HepG2 (cell line): ENCODE measurements at regions not wholly inside any gene's neighbourhood (a gene's known extent, or its start where the extent isn't known, plus 50 kb on each side); places are given as distances from the start of the nearest gene placed in this dataset.

Source experiments
- ATAC-seq: fragments of 200-7000 bp; cut with Tn5 transposase; 3 replicates; pipeline ENCODE4 v1.9.1; 2020; ENCODE audit warnings: mild to moderate bottlenecking, moderate library complexity
- BruUV-seq: library from RNA; stranded (reverse); fragments of 400-500 nt; replicated peaks from 2 replicates; lab custom pipeline; 2021; lab: Mats Ljungman, UMichigan
- CTCF ChIA-PET: fragments of 300-600 bp; formaldehyde crosslinking; extraction: SDS; loops from one replicate; lab custom pipeline; 2021; ENCODE audit warnings: low total read pairs, inconsistent platforms, low intra/inter-chr PET ratio; lab: Yijun Ruan, JAX
- POLR2A ChIA-PET: fragments of 350-600 bp; sonication (Branson Sonifier 250); formaldehyde crosslinking; loops from one replicate; lab custom pipeline; 2020; ENCODE audit warnings: antibody characterized with exemption, inconsistent platforms; lab: Yijun Ruan, JAX
- DNase-seq: peaks from one replicate; pipeline ENCODE4 v3.0.0-alpha.2; 2015; ENCODE audit warnings: low spot score
- FAIRE-seq: peaks from 3 replicates; lab custom pipeline; 2011; peaks lifted over from hg19 to GRCh38; lab: Jason Lieb, UNC
- H2AFZ ChIP-seq: one replicate; pipeline ENCODE4 v1.6.1; 2011; ENCODE audit warnings: low read length, inconsistent platforms
- H3K27ac ChIP-seq: fragments of 300-600 bp; 3 replicates; pipeline ENCODE4 v1.8.0; 2011; ENCODE audit warnings: mixed run types, mild to moderate bottlenecking, mixed read lengths, low read length, inconsistent platforms; ENCODE audit not compliant: insufficient read depth; ENCODE audit errors: extremely low read length
- H3K27me3 ChIP-seq, 2 experiments: fragments of 200-600 bp in 1 of 2; 2 replicates in 1 of 2; 3 replicates in 1 of 2; pipeline versions ENCODE4 v1.6.0 to v1.8.0; 2011; ENCODE audit warnings: low read length in 2 of 2, mild to moderate bottlenecking in 2 of 2, moderate library complexity in 2 of 2, inconsistent platforms in 1 of 2; ENCODE audit not compliant: insufficient read depth in 2 of 2, control insufficient read depth in 1 of 2
- H3K36me3 ChIP-seq, 2 experiments: fragments of 200-600 bp in 1 of 2; replicated peaks in 1 of 2; 2 replicates in 1 of 2; 3 replicates in 1 of 2; pipeline versions ENCODE4 v1.5.1 to v1.8.0; 2011; ENCODE audit warnings: low read length in 2 of 2, inconsistent platforms in 1 of 2; ENCODE audit not compliant: insufficient read depth in 2 of 2, control insufficient read depth in 1 of 2
- H3K4me1 ChIP-seq: 2 replicates; pipeline ENCODE4 v1.5.1; 2012; ENCODE audit warnings: low read length, inconsistent platforms; ENCODE audit not compliant: insufficient read depth
- H3K4me2 ChIP-seq: 2 replicates; pipeline ENCODE4 v1.6.0; 2011; ENCODE audit warnings: low read depth, low read length, inconsistent platforms
- H3K4me3 ChIP-seq, 3 experiments: fragments of 200-600 bp in 1 of 3; sonication (generic), shearing (Covaris generic) in 1 of 3; replicated peaks in 1 of 3; 2 replicates each; pipeline ENCODE4 v1.5.1; 2011 to 2016; ENCODE audit warnings: low read length in 3 of 3, inconsistent platforms in 2 of 3, low read depth in 2 of 3, mild to moderate bottlenecking in 2 of 3, control low read depth in 1 of 3, mixed read lengths in 1 of 3; ENCODE audit not compliant: insufficient read depth in 1 of 3
- H3K79me2 ChIP-seq: one replicate; pipeline ENCODE4 v1.6.1; 2011; ENCODE audit warnings: low read length, inconsistent platforms; ENCODE audit not compliant: insufficient read depth
- H3K9ac ChIP-seq: 2 replicates; pipeline ENCODE4 v1.6.0; 2011; ENCODE audit warnings: mild to moderate bottlenecking, low read depth, low read length, inconsistent platforms; ENCODE audit not compliant: insufficient read depth
- H3K9me3 ChIP-seq: 2 replicates; pipeline ENCODE4 v1.5.1; 2012; ENCODE audit warnings: mild to moderate bottlenecking, low read length
- H4K20me1 ChIP-seq: 2 replicates; pipeline ENCODE4 v1.6.0; 2011; ENCODE audit warnings: inconsistent platforms, mild to moderate bottlenecking, low read length, moderate library complexity; ENCODE audit not compliant: insufficient read depth
- HNF4A ChIP-seq: sonication (generic); formaldehyde crosslinking; IDR thresholded peaks from 2 replicates; pipeline ENCODE4 v1.4.0; 2020; ENCODE audit warnings: missing genetic modification reagents
- KDM6A ChIP-seq: IDR thresholded peaks from 2 replicates; pipeline ENCODE4 v1.6.1; 2016; ENCODE audit warnings: low read depth
- MED1 ChIP-seq: sonication (generic); formaldehyde crosslinking; IDR thresholded peaks from 2 replicates; pipeline ENCODE4 v1.4.0; 2020; ENCODE audit warnings: missing genetic modification reagents
- NBN ChIP-seq: fragments of 450-650 bp; conservative IDR thresholded peaks from 2 replicates; pipeline ENCODE4 v1.6.1; 2017
- PAX8 ChIP-seq: sonication (generic); formaldehyde crosslinking; IDR thresholded peaks from 2 replicates; pipeline ENCODE4 v1.8.0; 2022; ENCODE audit warnings: mild to moderate bottlenecking, missing genetic modification reagents, borderline replicate concordance
- RBM39 ChIP-seq: fragments of 200-400 bp; formaldehyde crosslinking; IDR thresholded peaks from one replicate; pipeline ENCODE4 v1.6.1; 2018; ENCODE audit warnings: antibody characterized with exemption, mild to moderate bottlenecking, low read depth, low read length; ENCODE audit not compliant: poor library complexity, severe bottlenecking
- RXRA ChIP-seq: sonication (generic); formaldehyde crosslinking; IDR thresholded peaks from 2 replicates; pipeline ENCODE4 v1.5.1; 2020; ENCODE audit warnings: missing genetic modification reagents
- RXRB ChIP-seq: IDR thresholded peaks from 2 replicates; pipeline ENCODE4 v1.6.1; 2016; ENCODE audit warnings: borderline replicate concordance, missing genetic modification reagents, missing compliant biosample characterization
- TEAD3 ChIP-seq: optimal IDR thresholded peaks from 2 replicates; pipeline ENCODE3; 2016; ENCODE audit warnings: borderline replicate concordance
- TSC22D2 ChIP-seq: sonication (generic); formaldehyde crosslinking; IDR thresholded peaks from 2 replicates; pipeline ENCODE4 v1.5.1; 2020; ENCODE audit warnings: missing genetic modification reagents, mild to moderate bottlenecking, borderline replicate concordance
- ZNF230 ChIP-seq: sonication (generic); formaldehyde crosslinking; IDR thresholded peaks from 2 replicates; pipeline ENCODE4 v1.4.0; 2020; ENCODE audit warnings: mild to moderate bottlenecking, missing genetic modification reagents
- ZNF3 ChIP-seq: IDR thresholded peaks from 2 replicates; pipeline ENCODE4 v1.7.0; 2017; ENCODE audit warnings: inconsistent platforms
- ZNF768 ChIP-seq: sonication (generic); formaldehyde crosslinking; IDR thresholded peaks from 2 replicates; pipeline ENCODE4 v1.4.0; 2020; ENCODE audit warnings: missing genetic modification reagents
- ZSCAN12 ChIP-seq: sonication (generic); formaldehyde crosslinking; IDR thresholded peaks from 2 replicates; pipeline ENCODE4 v1.9.0; 2021; ENCODE audit warnings: mild to moderate bottlenecking, missing genetic modification reagents
- WGBS: methylation state at CpG from one replicate; pipeline ENCODE4 v1.1.6; 2017; ENCODE audit warnings: low lambda C conversion rate; 5-methylcytosine and 5-hydroxymethylcytosine counted together
- in situ Hi-C: cut with HindIII; loops from 2 replicates; pipeline ENCODE4 v1.10.0; 2017; ENCODE audit warnings: low pct_unique_long_range_greater_than_20kb; ENCODE audit not compliant: extremely low pct_ligation_motif_present
- intact Hi-C: fragments of 100-400 bp; cut with micrococcal nuclease; formaldehyde crosslinking; loops from one replicate; pipeline ENCODE4 v1.10.0; 2022; ENCODE audit not compliant: unreplicated experiment
- TF ChIP-seq, protein P1 (sequence below): sonication (generic); formaldehyde crosslinking; conservative IDR thresholded peaks from 2 replicates; pipeline ENCODE4 v1.8.1; 2023; ENCODE audit warnings: missing genetic modification reagents
- TF ChIP-seq, protein P2 (sequence below): sonication (generic); formaldehyde crosslinking; IDR thresholded peaks from 2 replicates; pipeline ENCODE4 v1.4.0; 2020; ENCODE audit warnings: mild to moderate bottlenecking, missing genetic modification reagents

DNA sequence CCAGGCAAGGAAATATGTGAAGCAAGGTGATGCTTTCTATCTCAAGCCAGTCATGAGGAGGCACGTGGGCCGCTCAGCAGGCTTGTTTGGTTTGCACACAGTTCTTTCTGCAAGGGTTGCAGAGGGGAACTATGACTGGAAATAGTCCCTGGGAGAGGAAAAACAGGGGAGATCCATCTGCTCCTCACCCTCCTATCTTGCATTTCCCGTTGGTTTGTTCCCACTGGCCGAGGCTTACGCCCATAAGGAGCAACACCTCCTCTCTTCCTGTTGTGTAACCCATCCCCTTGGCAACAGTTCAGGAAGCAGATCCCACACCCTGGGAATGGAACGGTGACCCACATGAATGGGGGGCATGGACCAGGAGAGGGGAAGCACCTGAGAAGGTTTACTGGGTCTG, 72.1 kb upstream of the MAGI1 start (continued):
- TF ChIP-seq MED1 (no peak), NBN (no peak)

- WGBS: 50% methylated on average over 4 of the region's 4 CpGs
- Histone ChIP-seq H3K36me3 (no peaks in the 10 kb centered on the region), H3K9ac (no peak overlapping the region), H3K4me3 (no peak overlapping the region), H3K27ac (no peak overlapping the region), H4K20me1 (no peaks in the 10 kb centered on the region), H3K9me3 (no peaks in the 10 kb centered on the region), H3K4me2 (no peak overlapping the region), H3K79me2 (no peaks in the 10 kb centered on the region), H3K4me1 (peaks cover 8% of the 10 kb centered on the region), H3K27me3 (peaks cover 2% of the 10 kb centered on the region in 2 experiments; a peak in 1 of 5 replicates), H2AFZ (no peak overlapping the region)
- DNase-seq: no peak
- BruUV-seq: no TSS peak
- intact Hi-C loops: no loop called here
- no peak for ATAC-seq
- CTCF ChIA-PET: no interaction called here
- in situ Hi-C loops: no loop called here
- no peak for FAIRE-seq
- POLR2A ChIA-PET: no interaction called here
- TF ChIP-seq, protein P1, sequence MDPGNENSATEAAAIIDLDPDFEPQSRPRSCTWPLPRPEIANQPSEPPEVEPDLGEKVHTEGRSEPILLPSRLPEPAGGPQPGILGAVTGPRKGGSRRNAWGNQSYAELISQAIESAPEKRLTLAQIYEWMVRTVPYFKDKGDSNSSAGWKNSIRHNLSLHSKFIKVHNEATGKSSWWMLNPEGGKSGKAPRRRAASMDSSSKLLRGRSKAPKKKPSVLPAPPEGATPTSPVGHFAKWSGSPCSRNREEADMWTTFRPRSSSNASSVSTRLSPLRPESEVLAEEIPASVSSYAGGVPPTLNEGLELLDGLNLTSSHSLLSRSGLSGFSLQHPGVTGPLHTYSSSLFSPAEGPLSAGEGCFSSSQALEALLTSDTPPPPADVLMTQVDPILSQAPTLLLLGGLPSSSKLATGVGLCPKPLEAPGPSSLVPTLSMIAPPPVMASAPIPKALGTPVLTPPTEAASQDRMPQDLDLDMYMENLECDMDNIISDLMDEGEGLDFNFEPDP (CRISPR knock-in tag): no peak
- TF ChIP-seq ZNF230 (CRISPR knock-in tag) (no peak), RXRA (CRISPR knock-in tag) (no peak), ZSCAN12 (no peak), KDM6A (no peak), TSC22D2 (CRISPR knock-in tag) (no peak), TEAD3 (CRISPR knock-in tag) (no peak), ZNF3 (CRISPR knock-in tag) (no peak), HNF4A (CRISPR knock-in tag) (no peak), ZNF768 (CRISPR knock-in tag) (no peak), RBM39 (no peak), RXRB (CRISPR knock-in tag) (no peak), PAX8 (CRISPR knock-in tag) (no peak)
- TF ChIP-seq, protein P2, sequence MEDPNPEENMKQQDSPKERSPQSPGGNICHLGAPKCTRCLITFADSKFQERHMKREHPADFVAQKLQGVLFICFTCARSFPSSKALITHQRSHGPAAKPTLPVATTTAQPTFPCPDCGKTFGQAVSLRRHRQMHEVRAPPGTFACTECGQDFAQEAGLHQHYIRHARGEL (CRISPR knock-in tag): no peak
Observed at GRCh38 chr3:66107855-66108254, 69.1 kb upstream of the MAGI1 start.
